ENCODE measurements at regions not wholly inside any gene's neighbourhood (a gene's known extent, or its start where the extent isn't known, plus 50 kb on each side); places are given as distances from the start of the nearest gene placed in this dataset.

DNA sequence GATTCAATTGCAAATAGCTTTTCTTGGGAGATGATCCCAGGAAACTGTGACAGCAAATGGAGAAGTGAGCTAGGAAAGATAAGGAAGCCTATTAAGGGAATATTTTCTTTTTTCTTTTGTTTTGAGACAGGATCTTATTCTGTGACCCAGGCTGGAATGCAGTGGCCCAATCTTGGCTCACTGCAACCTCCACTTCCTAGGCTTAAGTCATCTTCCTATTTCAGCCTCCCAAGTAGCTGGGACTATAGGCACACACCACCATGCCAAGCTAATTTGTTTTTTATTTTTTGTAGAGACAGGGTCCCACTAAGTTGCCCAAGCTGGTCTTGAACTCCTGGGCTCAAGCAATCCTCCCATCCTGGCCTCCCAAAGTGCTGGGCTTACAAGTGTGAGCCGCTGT lies 433.7 kb downstream of the RPS6KC1 start:
- H3K27me3 ChIP-seq (replicated peaks; ENCODE audit: insufficient read depth): no peaks in the 10 kb centered on the region
- TF ChIP-seq EZH2 (IDR thresholded peaks at IDR 0.05; ENCODE audit: insufficient read depth, poor library complexity, severe bottlenecking) (no peak), EZH2phosphoT487 (IDR thresholded peaks at IDR 0.05; ENCODE audit: insufficient read depth, low read depth) (no peak)
- H3K4me2 ChIP-seq (ENCODE audit: unreplicated experiment): no peak overlapping the region
- in situ Hi-C loops (cut with MboI): no loop called here
- no peaks in the 10 kb centered on the region for H3K9me3 ChIP-seq (ENCODE audit: low read depth)
- no peaks in the 10 kb centered on the region for H3K36me3 ChIP-seq (ENCODE audit: low read depth)
- no peak overlapping the region for H2AFZ ChIP-seq
- 31 to 36% methylated on average over 1 of the region's 1 CpG for WGBS, 2 experiments (ENCODE audit: low coverage in 1 of 2, low lambda C conversion rate in 2 of 2, missing lambda C conversion rate in 2 of 2)
- no peaks in the 10 kb centered on the region for H4K20me1 ChIP-seq (ENCODE audit: insufficient read depth)
- H3K27ac ChIP-seq: no peak overlapping the region
- no peak overlapping the region for H3K4me3 ChIP-seq
- no peak for DNase-seq
- H3K79me2 ChIP-seq (ENCODE audit: insufficient read depth): no peaks in the 10 kb centered on the region
- H3K9ac ChIP-seq: no peak overlapping the region
- H3K4me1 ChIP-seq (ENCODE audit: insufficient read depth): no peaks in the 10 kb centered on the region
- no peaks in the 10 kb centered on the region for H3K9me2 ChIP-seq (ENCODE audit: insufficient read depth)
- H3F3A ChIP-seq (ENCODE audit: insufficient read depth): no peaks in the 10 kb centered on the region

GRCh38 chr1:213486488-213486887 lies 435.4 kb downstream of the RPS6KC1 start:
- no peak overlapping the region for H3K4me3 ChIP-seq
- no peaks in the 10 kb centered on the region for H3K9me2 ChIP-seq (ENCODE audit: insufficient read depth)
- H3K4me1 ChIP-seq (ENCODE audit: insufficient read depth): no peaks in the 10 kb centered on the region
- H3F3A ChIP-seq (ENCODE audit: insufficient read depth): no peaks in the 10 kb centered on the region
- no peaks in the 10 kb centered on the region for H3K36me3 ChIP-seq (ENCODE audit: low read depth)
- no peak for DNase-seq
- H3K9ac ChIP-seq: no peak overlapping the region
- H3K79me2 ChIP-seq (ENCODE audit: insufficient read depth): no peaks in the 10 kb centered on the region
- TF ChIP-seq EZH2phosphoT487 (IDR thresholded peaks at IDR 0.05; ENCODE audit: insufficient read depth, low read depth): no peak
- TF ChIP-seq EZH2 (IDR thresholded peaks at IDR 0.05; ENCODE audit: insufficient read depth, poor library complexity, severe bottlenecking): no peak
- WGBS, 2 experiments (ENCODE audit: low coverage in 1 of 2, low lambda C conversion rate in 2 of 2, missing lambda C conversion rate in 2 of 2): 10 to 20% methylated on average over 3 of the region's 3 CpGs
- no peaks in the 10 kb centered on the region for H4K20me1 ChIP-seq (ENCODE audit: insufficient read depth)
- no peak overlapping the region for H3K27ac ChIP-seq
- no peak overlapping the region for H3K4me2 ChIP-seq (ENCODE audit: unreplicated experiment)
- no peak overlapping the region for H2AFZ ChIP-seq
- in situ Hi-C loops (cut with MboI): no loop called here
- H3K27me3 ChIP-seq (replicated peaks; ENCODE audit: insufficient read depth): no peaks in the 10 kb centered on the region
- no peaks in the 10 kb centered on the region for H3K9me3 ChIP-seq (ENCODE audit: low read depth)

DNA sequence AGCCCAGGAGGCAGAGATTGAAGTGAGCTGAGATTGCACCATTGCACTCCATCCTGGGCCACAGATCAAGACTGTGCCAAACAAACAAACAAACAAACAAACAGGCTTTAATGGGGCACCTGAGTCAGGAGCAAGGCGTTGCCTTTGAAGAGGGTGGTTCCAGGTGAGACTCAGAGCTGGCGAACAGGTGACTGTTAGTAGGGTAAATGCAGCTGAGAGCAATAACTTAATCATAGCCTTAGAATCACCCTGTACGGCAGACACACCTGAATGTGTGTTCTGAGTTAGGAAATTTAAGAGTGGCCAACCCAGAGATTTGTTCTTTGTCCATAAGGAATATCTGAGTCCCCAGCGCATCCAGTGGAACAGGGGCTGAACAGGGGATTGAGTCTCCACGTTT lies 440.4 kb downstream of the RPS6KC1 start:
- no peaks in the 10 kb centered on the region for H3K79me2 ChIP-seq (ENCODE audit: insufficient read depth)
- no peaks in the 10 kb centered on the region for H3K9me2 ChIP-seq (ENCODE audit: insufficient read depth)
- no peak overlapping the region for H3K4me3 ChIP-seq
- WGBS, 2 experiments (ENCODE audit: low coverage in 1 of 2, low lambda C conversion rate in 2 of 2, missing lambda C conversion rate in 2 of 2): 19 to 26% methylated on average over 5 of the region's 5 CpGs
- no peak overlapping the region for H3K27ac ChIP-seq
- H3F3A ChIP-seq (ENCODE audit: insufficient read depth): no peaks in the 10 kb centered on the region
- H3K27me3 ChIP-seq (replicated peaks; ENCODE audit: insufficient read depth): no peaks in the 10 kb centered on the region
- no peaks in the 10 kb centered on the region for H4K20me1 ChIP-seq (ENCODE audit: insufficient read depth)
- H3K9ac ChIP-seq: no peak overlapping the region
- H3K9me3 ChIP-seq (ENCODE audit: low read depth): no peaks in the 10 kb centered on the region
- no peak overlapping the region for H2AFZ ChIP-seq
- no peak overlapping the region for H3K4me2 ChIP-seq (ENCODE audit: unreplicated experiment)
- in situ Hi-C loops (cut with MboI): no loop called here
- no peaks in the 10 kb centered on the region for H3K36me3 ChIP-seq (ENCODE audit: low read depth)
- DNase-seq: no peak
- no peaks in the 10 kb centered on the region for H3K4me1 ChIP-seq (ENCODE audit: insufficient read depth)
- no peak for TF ChIP-seq EZH2 (IDR thresholded peaks at IDR 0.05; ENCODE audit: insufficient read depth, poor library complexity, severe bottlenecking)
- TF ChIP-seq EZH2phosphoT487 (IDR thresholded peaks at IDR 0.05; ENCODE audit: insufficient read depth, low read depth): no peak

DNA sequence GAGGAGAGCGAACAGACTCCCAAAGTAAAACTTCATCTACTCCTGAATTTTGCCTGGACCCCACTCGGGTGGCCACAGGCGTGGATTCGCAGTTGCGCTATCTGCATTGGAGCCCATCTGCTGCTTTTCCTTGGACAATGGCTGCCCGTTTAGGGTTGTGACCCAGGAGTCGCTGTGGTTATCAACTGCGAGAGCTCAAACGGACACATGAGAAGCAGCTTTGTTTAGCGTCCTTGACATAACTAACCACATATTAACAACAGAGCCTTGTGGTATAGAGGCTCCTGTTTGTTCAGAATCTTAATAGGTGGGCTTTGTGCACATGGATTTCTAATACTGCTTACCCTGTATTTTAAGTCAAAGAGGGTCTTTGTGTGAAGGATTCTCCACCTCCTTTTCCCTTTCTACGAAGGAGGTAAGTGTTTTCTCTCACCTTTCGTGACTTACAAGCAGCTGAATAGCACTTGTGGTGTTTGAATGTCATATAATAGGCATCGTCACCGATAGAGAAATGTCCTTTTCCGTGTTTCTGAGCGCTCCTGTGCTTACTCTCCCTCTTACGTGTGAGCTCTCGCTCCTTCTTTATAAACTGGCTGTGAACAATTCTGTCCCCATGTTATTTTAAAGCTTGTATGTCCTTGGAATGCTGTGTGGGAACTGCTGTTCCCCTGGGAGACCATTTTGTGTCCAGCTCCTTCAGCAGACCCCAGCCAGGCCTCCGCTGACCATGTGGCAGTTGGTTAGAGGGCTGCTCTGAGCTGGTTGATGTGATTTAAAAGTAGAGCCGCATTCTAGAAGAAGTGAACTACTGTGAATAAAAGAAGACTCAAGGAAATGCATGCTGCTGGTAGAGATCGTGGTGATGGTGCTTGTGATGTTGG lies 441.4 kb downstream of the RPS6KC1 start:
- Histone ChIP-seq H3K9me2 (ENCODE audit: insufficient read depth) (no peaks in the 10 kb centered on the region), H2AFZ (no peak overlapping the region), H4K20me1 (ENCODE audit: insufficient read depth) (no peaks in the 10 kb centered on the region), H3K4me1 (ENCODE audit: insufficient read depth) (no peaks in the 10 kb centered on the region), H3K4me3 (no peak overlapping the region), H3F3A (ENCODE audit: insufficient read depth) (no peaks in the 10 kb centered on the region), H3K4me2 (ENCODE audit: unreplicated experiment) (no peak overlapping the region), H3K27me3 (replicated peaks; ENCODE audit: insufficient read depth) (no peaks in the 10 kb centered on the region), H3K36me3 (ENCODE audit: low read depth) (no peaks in the 10 kb centered on the region), H3K9ac (no peak overlapping the region), H3K79me2 (ENCODE audit: insufficient read depth) (no peaks in the 10 kb centered on the region), H3K9me3 (ENCODE audit: low read depth) (no peaks in the 10 kb centered on the region), H3K27ac (no peak overlapping the region)
- 41% methylated on average over 21 of the region's 21 CpGs for WGBS, 2 experiments (ENCODE audit: low coverage in 1 of 2, low lambda C conversion rate in 2 of 2, missing lambda C conversion rate in 2 of 2)
- no peak for DNase-seq
- TF ChIP-seq EZH2phosphoT487 (IDR thresholded peaks at IDR 0.05; ENCODE audit: insufficient read depth, low read depth) (no peak), EZH2 (IDR thresholded peaks at IDR 0.05; ENCODE audit: insufficient read depth, poor library complexity, severe bottlenecking) (no peak)
- in situ Hi-C loops (cut with MboI): no loop called here

All from GM23248 (cell line).